ENCODE measurements at regions not wholly inside any gene's neighbourhood (a gene's known extent, or its start where the extent isn't known, plus 50 kb on each side); places are given as distances from the start of the nearest gene placed in this dataset.

GRCh38 chr18:45197526-45197970 is 417.7 kb upstream of the SLC14A2 start:
- no peak overlapping the region for H3K4me3 ChIP-seq (ENCODE audit: low read length in 2 of 2)
- no peaks in the 10 kb centered on the region for H3K36me3 ChIP-seq (ENCODE audit: control insufficient read depth in 2 of 2, insufficient read depth in 2 of 2, low read length in 2 of 2)

GRCh38 chr18:45198526-45198925 is 416.8 kb upstream of the SLC14A2 start:
- Histone ChIP-seq H3K9ac (ENCODE audit: low read depth in 1 of 2, low read length in 2 of 2) (no peak overlapping the region), H3K9me3 (ENCODE audit: control insufficient read depth in 2 of 2, low read length in 2 of 2) (no peaks in the 10 kb centered on the region), H3K27me3 (ENCODE audit: control insufficient read depth in 2 of 2, insufficient read depth in 2 of 2, low read length in 2 of 2) (no peaks in the 10 kb centered on the region), H3K4me1 (ENCODE audit: control insufficient read depth in 2 of 2, insufficient read depth in 2 of 2, low read length in 2 of 2) (no peaks in the 10 kb centered on the region), H3K36me3 (ENCODE audit: control insufficient read depth in 2 of 2, insufficient read depth in 2 of 2, low read length in 2 of 2) (no peaks in the 10 kb centered on the region), H3K27ac (ENCODE audit: low read depth in 2 of 2, low read length in 2 of 2) (no peak overlapping the region), H3K4me3 (ENCODE audit: low read length in 2 of 2) (no peak overlapping the region)

More at GRCh38 chr18:45197526-45197970, 417.7 kb upstream of the SLC14A2 start:
- no peak overlapping the region for H3K9ac ChIP-seq (ENCODE audit: low read depth in 1 of 2, low read length in 2 of 2)
- H3K4me1 ChIP-seq (ENCODE audit: control insufficient read depth in 2 of 2, insufficient read depth in 2 of 2, low read length in 2 of 2) = no peaks in the 10 kb centered on the region
- no peaks in the 10 kb centered on the region for H3K9me3 ChIP-seq (ENCODE audit: control insufficient read depth in 2 of 2, low read length in 2 of 2)
- H3K27me3 ChIP-seq (ENCODE audit: control insufficient read depth in 2 of 2, insufficient read depth in 2 of 2, low read length in 2 of 2) = no peaks in the 10 kb centered on the region
- no peak overlapping the region for H3K27ac ChIP-seq (ENCODE audit: low read depth in 2 of 2, low read length in 2 of 2)

GRCh38 chr18:45201029-45201428 is 414.2 kb upstream of the SLC14A2 start:
- Histone ChIP-seq H3K4me3 (ENCODE audit: low read length in 2 of 2) (no peak overlapping the region), H3K27ac (ENCODE audit: low read depth in 2 of 2, low read length in 2 of 2) (no peak overlapping the region), H3K27me3 (ENCODE audit: control insufficient read depth in 2 of 2, insufficient read depth in 2 of 2, low read length in 2 of 2) (no peaks in the 10 kb centered on the region), H3K9ac (ENCODE audit: low read depth in 1 of 2, low read length in 2 of 2) (no peak overlapping the region), H3K36me3 (ENCODE audit: control insufficient read depth in 2 of 2, insufficient read depth in 2 of 2, low read length in 2 of 2) (no peaks in the 10 kb centered on the region), H3K9me3 (ENCODE audit: control insufficient read depth in 2 of 2, low read length in 2 of 2) (no peaks in the 10 kb centered on the region), H3K4me1 (ENCODE audit: control insufficient read depth in 2 of 2, insufficient read depth in 2 of 2, low read length in 2 of 2) (no peaks in the 10 kb centered on the region)

- H3K4me1 ChIP-seq (ENCODE audit: control insufficient read depth in 2 of 2, insufficient read depth in 2 of 2, low read length in 2 of 2) = no peaks in the 10 kb centered on the region
- no peaks in the 10 kb centered on the region for H3K27me3 ChIP-seq (ENCODE audit: control insufficient read depth in 2 of 2, insufficient read depth in 2 of 2, low read length in 2 of 2)
- no peak overlapping the region for H3K27ac ChIP-seq (ENCODE audit: low read depth in 2 of 2, low read length in 2 of 2)
- H3K36me3 ChIP-seq (ENCODE audit: control insufficient read depth in 2 of 2, insufficient read depth in 2 of 2, low read length in 2 of 2) = no peaks in the 10 kb centered on the region
- H3K4me3 ChIP-seq (ENCODE audit: low read length in 2 of 2) = no peak overlapping the region
- H3K9me3 ChIP-seq (ENCODE audit: control insufficient read depth in 2 of 2, low read length in 2 of 2) = no peaks in the 10 kb centered on the region
- no peak overlapping the region for H3K9ac ChIP-seq (ENCODE audit: low read depth in 1 of 2, low read length in 2 of 2)
Measured at GRCh38 chr18:45201489-45201888, 413.8 kb upstream of the SLC14A2 start.

GRCh38 chr18:45202061-45202460 is 413.2 kb upstream of the SLC14A2 start:
- H3K4me3 ChIP-seq (ENCODE audit: low read length in 2 of 2) = no peak overlapping the region
- no peaks in the 10 kb centered on the region for H3K4me1 ChIP-seq (ENCODE audit: control insufficient read depth in 2 of 2, insufficient read depth in 2 of 2, low read length in 2 of 2)
- H3K27me3 ChIP-seq (ENCODE audit: control insufficient read depth in 2 of 2, insufficient read depth in 2 of 2, low read length in 2 of 2) = no peaks in the 10 kb centered on the region
- no peak overlapping the region for H3K9ac ChIP-seq (ENCODE audit: low read depth in 1 of 2, low read length in 2 of 2)
- H3K36me3 ChIP-seq (ENCODE audit: control insufficient read depth in 2 of 2, insufficient read depth in 2 of 2, low read length in 2 of 2) = no peaks in the 10 kb centered on the region
- H3K27ac ChIP-seq (ENCODE audit: low read depth in 2 of 2, low read length in 2 of 2) = no peak overlapping the region
- no peaks in the 10 kb centered on the region for H3K9me3 ChIP-seq (ENCODE audit: control insufficient read depth in 2 of 2, low read length in 2 of 2)

- Histone ChIP-seq H3K27ac (ENCODE audit: low read depth in 2 of 2, low read length in 2 of 2) (no peak overlapping the region), H3K9me3 (ENCODE audit: control insufficient read depth in 2 of 2, low read length in 2 of 2) (no peaks in the 10 kb centered on the region), H3K36me3 (ENCODE audit: control insufficient read depth in 2 of 2, insufficient read depth in 2 of 2, low read length in 2 of 2) (no peaks in the 10 kb centered on the region), H3K27me3 (ENCODE audit: control insufficient read depth in 2 of 2, insufficient read depth in 2 of 2, low read length in 2 of 2) (no peaks in the 10 kb centered on the region), H3K4me3 (ENCODE audit: low read length in 2 of 2) (no peak overlapping the region), H3K4me1 (ENCODE audit: control insufficient read depth in 2 of 2, insufficient read depth in 2 of 2, low read length in 2 of 2) (no peaks in the 10 kb centered on the region), H3K9ac (ENCODE audit: low read depth in 1 of 2, low read length in 2 of 2) (no peak overlapping the region)
Measured at GRCh38 chr18:45203677-45204076, 411.6 kb upstream of the SLC14A2 start.

GRCh38 chr18:45207328-45207727 is 407.9 kb upstream of the SLC14A2 start:
- Histone ChIP-seq H3K27ac (ENCODE audit: low read depth in 2 of 2, low read length in 2 of 2) (no peak overlapping the region), H3K9me3 (ENCODE audit: control insufficient read depth in 2 of 2, low read length in 2 of 2) (no peaks in the 10 kb centered on the region), H3K36me3 (ENCODE audit: control insufficient read depth in 2 of 2, insufficient read depth in 2 of 2, low read length in 2 of 2) (no peaks in the 10 kb centered on the region), H3K27me3 (ENCODE audit: control insufficient read depth in 2 of 2, insufficient read depth in 2 of 2, low read length in 2 of 2) (no peaks in the 10 kb centered on the region), H3K4me1 (ENCODE audit: control insufficient read depth in 2 of 2, insufficient read depth in 2 of 2, low read length in 2 of 2) (no peaks in the 10 kb centered on the region), H3K4me3 (ENCODE audit: low read length in 2 of 2) (no peak overlapping the region), H3K9ac (ENCODE audit: low read depth in 1 of 2, low read length in 2 of 2) (no peak overlapping the region)

- no peaks in the 10 kb centered on the region for H3K36me3 ChIP-seq (ENCODE audit: control insufficient read depth in 2 of 2, insufficient read depth in 2 of 2, low read length in 2 of 2)
- no peak overlapping the region for H3K9ac ChIP-seq (ENCODE audit: low read depth in 1 of 2, low read length in 2 of 2)
- no peak overlapping the region for H3K4me3 ChIP-seq (ENCODE audit: low read length in 2 of 2)
- H3K27me3 ChIP-seq (ENCODE audit: control insufficient read depth in 2 of 2, insufficient read depth in 2 of 2, low read length in 2 of 2) = no peaks in the 10 kb centered on the region
- H3K27ac ChIP-seq (ENCODE audit: low read depth in 2 of 2, low read length in 2 of 2) = no peak overlapping the region
- no peaks in the 10 kb centered on the region for H3K4me1 ChIP-seq (ENCODE audit: control insufficient read depth in 2 of 2, insufficient read depth in 2 of 2, low read length in 2 of 2)
- H3K9me3 ChIP-seq (ENCODE audit: control insufficient read depth in 2 of 2, low read length in 2 of 2) = no peaks in the 10 kb centered on the region
Measured at GRCh38 chr18:45208164-45208563, 407.1 kb upstream of the SLC14A2 start.

- Histone ChIP-seq H3K36me3 (ENCODE audit: control insufficient read depth in 2 of 2, insufficient read depth in 2 of 2, low read length in 2 of 2) (no peaks in the 10 kb centered on the region), H3K9me3 (ENCODE audit: control insufficient read depth in 2 of 2, low read length in 2 of 2) (no peaks in the 10 kb centered on the region)
Measured at GRCh38 chr18:45212181-45213039, 402.9 kb upstream of the SLC14A2 start.

GRCh38 chr18:45213040-45213333 is 402.3 kb upstream of the SLC14A2 start:
- no peaks in the 10 kb centered on the region for H3K27me3 ChIP-seq (ENCODE audit: control insufficient read depth in 2 of 2, insufficient read depth in 2 of 2, low read length in 2 of 2)
- H3K9me3 ChIP-seq (ENCODE audit: control insufficient read depth in 2 of 2, low read length in 2 of 2) = no peaks in the 10 kb centered on the region

More at GRCh38 chr18:45212181-45213039, 402.9 kb upstream of the SLC14A2 start:
- Histone ChIP-seq H3K27ac (ENCODE audit: low read depth in 2 of 2, low read length in 2 of 2) (no peak overlapping the region), H3K4me3 (ENCODE audit: low read length in 2 of 2) (no peak overlapping the region), H3K4me1 (ENCODE audit: control insufficient read depth in 2 of 2, insufficient read depth in 2 of 2, low read length in 2 of 2) (no peaks in the 10 kb centered on the region), H3K9ac (ENCODE audit: low read depth in 1 of 2, low read length in 2 of 2) (no peak overlapping the region), H3K27me3 (ENCODE audit: control insufficient read depth in 2 of 2, insufficient read depth in 2 of 2, low read length in 2 of 2) (no peaks in the 10 kb centered on the region)

More at GRCh38 chr18:45213040-45213333, 402.3 kb upstream of the SLC14A2 start:
- Histone ChIP-seq H3K4me1 (ENCODE audit: control insufficient read depth in 2 of 2, insufficient read depth in 2 of 2, low read length in 2 of 2) (no peaks in the 10 kb centered on the region), H3K9ac (ENCODE audit: low read depth in 1 of 2, low read length in 2 of 2) (no peak overlapping the region), H3K4me3 (ENCODE audit: low read length in 2 of 2) (no peak overlapping the region), H3K27ac (ENCODE audit: low read depth in 2 of 2, low read length in 2 of 2) (no peak overlapping the region), H3K36me3 (ENCODE audit: control insufficient read depth in 2 of 2, insufficient read depth in 2 of 2, low read length in 2 of 2) (no peaks in the 10 kb centered on the region)

Data from mucosa of rectum (tissue), 2 donors.